K562 (cell line): ENCODE measurements at regions not wholly inside any gene's neighbourhood (a gene's known extent, or its start where the extent isn't known, plus 50 kb on each side); places are given as distances from the start of the nearest gene placed in this dataset.
A peak's percentile ranks its signal among the peaks of the same experiment; 100 is the strongest.

Experiments used
- ATAC-seq: fragments of 200-7000 bp; cut with Tn5 transposase; 3 replicates; pipeline ENCODE4 v1.9.1; 2020; ENCODE audit warnings: moderate library complexity
- BruUV-seq: library from RNA; stranded (reverse); fragments of 400-500 nt; replicated peaks from 2 replicates; lab custom pipeline; 2021; lab: Mats Ljungman, UMichigan
- CTCF ChIA-PET: fragments of 300-600 bp; formaldehyde crosslinking; extraction: SDS; loops from one replicate; lab custom pipeline; 2021; ENCODE audit warnings: low intra/inter-chr PET ratio; lab: Yijun Ruan, JAX
- POLR2A ChIA-PET: fragments of 300-600, 350-650 bp; sonication (Branson Sonifier 250); formaldehyde crosslinking; extraction: SDS; loops from one replicate; lab custom pipeline; 2021; ENCODE audit warnings: antibody characterized with exemption, inconsistent platforms; lab: Yijun Ruan, JAX
- DNase-seq, 4 experiments: peaks; one replicate each; pipeline versions ENCODE4 v3.0.0 to v3.0.0-alpha.2; 2011 to 2018; ENCODE audit warnings: low spot score in 3 of 4, mixed read lengths in 3 of 4; ENCODE audit errors: extremely low read depth in 1 of 4
- FAIRE-seq: peaks from 2 replicates; lab custom pipeline; 2011; peaks lifted over from hg19 to GRCh38; lab: Jason Lieb, UNC
- H2AFZ ChIP-seq: 2 replicates; pipeline ENCODE4 v1.6.0; 2011; ENCODE audit warnings: low read depth, low read length, control low read depth, inconsistent platforms
- H3K27ac ChIP-seq: fragments of 200-600 bp; 3 replicates; pipeline ENCODE4 v1.8.0; 2011; ENCODE audit warnings: low read depth, mild to moderate bottlenecking, control low read depth, inconsistent platforms, low read length, moderate library complexity, mixed read lengths; ENCODE audit errors: extremely low read depth
- H3K27me3 ChIP-seq, 2 experiments: fragments of 300-600 bp in 1 of 2; 2 replicates in 1 of 2; 3 replicates in 1 of 2; pipeline versions ENCODE4 v1.6.0 to v1.8.0; 2011; ENCODE audit warnings: inconsistent platforms in 2 of 2, low read length in 2 of 2, mild to moderate bottlenecking in 1 of 2, mixed read lengths in 1 of 2, moderate library complexity in 1 of 2; ENCODE audit not compliant: control insufficient read depth in 2 of 2, insufficient read depth in 2 of 2
- H3K36me3 ChIP-seq: fragments of 300-600 bp; 3 replicates; pipeline ENCODE4 v1.8.0; 2011; ENCODE audit warnings: mild to moderate bottlenecking, low read length, inconsistent platforms; ENCODE audit not compliant: control insufficient read depth, insufficient read depth
- H3K4me1 ChIP-seq, 2 experiments: fragments of 200-600 bp in 1 of 2; replicated peaks in 1 of 2; 2 replicates in 1 of 2; 3 replicates in 1 of 2; pipeline versions ENCODE4 v1.5.1 to v1.8.0; 2011; ENCODE audit warnings: inconsistent platforms in 2 of 2, low read length in 2 of 2, mild to moderate bottlenecking in 1 of 2, mixed read lengths in 1 of 2, moderate library complexity in 1 of 2; ENCODE audit not compliant: control insufficient read depth in 2 of 2, insufficient read depth in 2 of 2
- H3K4me2 ChIP-seq: 2 replicates; pipeline ENCODE4 v1.6.1; 2011; ENCODE audit warnings: low read length, control low read depth, inconsistent platforms, mixed read lengths; ENCODE audit not compliant: insufficient read depth
- H3K4me3 ChIP-seq: fragments of 200-600 bp; sonication (generic), shearing (Covaris generic); 2 replicates; pipeline ENCODE4 v1.5.1; 2016; ENCODE audit warnings: control low read depth, inconsistent platforms
- H3K79me2 ChIP-seq: fragments of 200-600 bp; 3 replicates; pipeline ENCODE4 v1.8.0; 2011; ENCODE audit warnings: low read length, inconsistent platforms; ENCODE audit not compliant: control insufficient read depth, insufficient read depth
- H3K9ac ChIP-seq, 2 experiments: 2 replicates each; pipeline versions ENCODE4 v1.6.0 to v1.6.1; 2011; ENCODE audit warnings: low read depth in 2 of 2, low read length in 2 of 2, control low read depth in 1 of 2, inconsistent platforms in 1 of 2, mild to moderate bottlenecking in 1 of 2, mixed read lengths in 1 of 2; ENCODE audit not compliant: insufficient read depth in 1 of 2
- H3K9me1 ChIP-seq: one replicate; pipeline ENCODE4 v1.6.0; 2011; ENCODE audit warnings: inconsistent platforms, mild to moderate bottlenecking, low read length, moderate library complexity; ENCODE audit not compliant: control insufficient read depth, insufficient read depth
- H3K9me3 ChIP-seq: replicated peaks from 2 replicates; pipeline ENCODE4 v1.5.1; 2011; ENCODE audit warnings: low read depth, low read length, inconsistent platforms; ENCODE audit not compliant: control insufficient read depth, insufficient read depth
- H4K20me1 ChIP-seq: replicated peaks from 2 replicates; pipeline ENCODE4 v1.6.1; 2011; ENCODE audit warnings: low read length, inconsistent platforms, mixed read lengths; ENCODE audit not compliant: control insufficient read depth, insufficient read depth
- ATF1 ChIP-seq, 2 experiments: fragments of 450-650 bp in 1 of 2; IDR thresholded peaks; 2 replicates each; pipeline ENCODE4 v1.6.1; 2016; ENCODE audit warnings: missing compliant biosample characterization in 1 of 2, missing genetic modification characterization in 1 of 2
- CAMTA2 ChIP-seq: fragments of 250-450 bp; sonication (Bioruptor Pico); conservative IDR thresholded peaks from 2 replicates; pipeline ENCODE4 v1.5.1; 2022
- CHCHD3 ChIP-seq: fragments of 250-450 bp; sonication (Bioruptor Pico); IDR thresholded peaks from 2 replicates; pipeline ENCODE4 v2.1.2; 2022; ENCODE audit warnings: mild to moderate bottlenecking
- CREB5 ChIP-seq: fragments of 250-450 bp; sonication (Bioruptor Pico); IDR thresholded peaks from 2 replicates; pipeline ENCODE4 v1.5.0; 2020; ENCODE audit warnings: mild to moderate bottlenecking
- CTBP1 ChIP-seq: fragments of 450-650 bp; IDR thresholded peaks from 2 replicates; pipeline ENCODE4 v1.6.1; 2016; ENCODE audit warnings: borderline replicate concordance
- CXXC5 ChIP-seq: fragments of 250-450 bp; sonication (Bioruptor Pico); IDR thresholded peaks from 2 replicates; pipeline ENCODE4 v1.8.0; 2022; ENCODE audit warnings: inconsistent platforms, mild to moderate bottlenecking, moderate library complexity
- ETV1 ChIP-seq: fragments of 450-650 bp; conservative IDR thresholded peaks from 2 replicates; pipeline ENCODE4 v1.6.1; 2016; ENCODE audit warnings: missing genetic modification characterization, control low read depth, low read depth, missing compliant biosample characterization
- FOSL1 ChIP-seq: fragments of 200-800 bp; sonication (Bioruptor generic); conservative IDR thresholded peaks from 2 replicates; pipeline ENCODE4 v1.6.1; 2016; ENCODE audit warnings: missing genetic modification characterization, missing compliant biosample characterization
- FUS ChIP-seq: fragments of 200-400 bp; formaldehyde crosslinking; optimal IDR thresholded peaks from 2 replicates; pipeline ENCODE3; 2017; ENCODE audit warnings: low read depth, low read length
- GATAD2A ChIP-seq: fragments of 450-650 bp; IDR thresholded peaks from 2 replicates; pipeline ENCODE4 v1.6.1; 2017
- HNRNPH1 ChIP-seq: fragments of 200-400 bp; formaldehyde crosslinking; optimal IDR thresholded peaks from 2 replicates; pipeline ENCODE3; 2017; ENCODE audit warnings: low read depth, mild to moderate bottlenecking, low read length, moderate library complexity
- JUND ChIP-seq, 2 experiments: IDR thresholded peaks; 2 replicates in 1 of 2; 3 replicates in 1 of 2; pipeline ENCODE4 v1.6.1; 2011; ENCODE audit warnings: borderline replicate concordance in 2 of 2, low read depth in 2 of 2, low read length in 2 of 2, improper control_type of control experiment in 1 of 2, missing biosample characterization in 1 of 2, missing genetic modification characterization in 1 of 2, missing genetic modification reagents in 1 of 2
- KHSRP ChIP-seq: fragments of 450-650 bp; IDR thresholded peaks from 2 replicates; pipeline ENCODE4 v1.6.1; 2017
- MCM2 ChIP-seq: fragments of 450-650 bp; IDR thresholded peaks from 2 replicates; pipeline ENCODE4 v1.6.1; 2017; ENCODE audit warnings: low read depth, mild to moderate bottlenecking
- NFIC ChIP-seq: fragments of 450-650 bp; IDR thresholded peaks from 2 replicates; pipeline ENCODE4 v1.6.1; 2017; ENCODE audit warnings: mild to moderate bottlenecking, inconsistent platforms
- RHOXF2B ChIP-seq: fragments of 250-450 bp; sonication (Bioruptor Pico); conservative IDR thresholded peaks from 2 replicates; pipeline ENCODE4 v1.5.1; 2021
- SAFB2 ChIP-seq: fragments of 200-400 bp; formaldehyde crosslinking; IDR thresholded peaks from 2 replicates; pipeline ENCODE4 v1.6.1; 2018; ENCODE audit warnings: borderline replicate concordance, low read length, low read depth, moderate library complexity; ENCODE audit not compliant: severe bottlenecking
- ZNF174 ChIP-seq: fragments of 250-450 bp; sonication (Bioruptor Pico); IDR thresholded peaks from 2 replicates; pipeline ENCODE4 v1.4.0; 2020; ENCODE audit warnings: mild to moderate bottlenecking
- WGBS: fragments of 100-300 bp; shearing (Covaris generic); methylation state at CpG from one replicate; pipeline ENCODE4 v1.1.6; 2016; ENCODE audit warnings: low coverage, mixed read lengths; ENCODE audit not compliant: insufficient coverage; ENCODE audit errors: missing lambda C conversion rate; 5-methylcytosine and 5-hydroxymethylcytosine counted together
- in situ Hi-C: fragments of 300-500 bp; cut with MboI; formaldehyde crosslinking; loops from 4 replicates; pipeline ENCODE4 v1.15.0; 2018; ENCODE audit warnings: inconsistent platforms, mixed read lengths
- intact Hi-C: fragments of 100-400 bp; cut with micrococcal nuclease; formaldehyde crosslinking; loops from 2 replicates; pipeline ENCODE4 v1.14.2; 2022

GRCh38 chr2:105688946-105689345, 55.8 kb upstream of the NCK2 start:
- TF ChIP-seq NFIC (peak; percentile 73), RHOXF2B (CRISPR knock-in tag) (no peak), CAMTA2 (CRISPR knock-in tag) (no peak), CHCHD3 (CRISPR knock-in tag) (no peak), HNRNPH1 (no peak)
- TF ChIP-seq, all 486 proteins: peak for 1
- no peak for ATAC-seq
- Histone ChIP-seq H3K27me3 (0 out of 5 replicates have a peak, but pooled peaks cover 0 to 2% of the 10 kb centered on the region in 2 experiments), H3K79me2 (no peaks in the 10 kb centered on the region), H3K4me2 (no peak overlapping the region), H3K9me3 (no peaks in the 10 kb centered on the region), H3K4me3 (no peak overlapping the region), H4K20me1 (no peaks in the 10 kb centered on the region), H3K4me1 (no peaks in the 10 kb centered on the region), H3K9ac (no peak overlapping the region), H3K27ac (no peak overlapping the region), H3K36me3 (no peaks in the 10 kb centered on the region), H2AFZ (no peak overlapping the region), H3K9me1 (no peaks in the 10 kb centered on the region)
- in situ Hi-C loops (no loop called here), intact Hi-C loops (no loop called here)
- FAIRE-seq, result no peak
- ChIA-PET CTCF (no interaction called here), POLR2A (interaction anchor here (2.7 kb wide), 1 partner anchor 11 kb away, joined by 9 read pairs; no protein-coding TSS in a partner anchor)
- BruUV-seq, result no TSS peak
- DNase-seq, result no peak
- WGBS, result 46% methylated on average over 12 of the region's 13 CpGs

GRCh38 chr2:105686588-105686987, 58.1 kb upstream of the NCK2 start:
- Histone ChIP-seq H3K79me2 (no peaks in the 10 kb centered on the region), H3K4me3 (no peak overlapping the region), H3K27ac (no peak overlapping the region), H3K4me2 (no peak overlapping the region), H2AFZ (no peak overlapping the region), H3K9ac (no peak overlapping the region), H3K9me3 (no peaks in the 10 kb centered on the region), H3K27me3 (no peaks in the 10 kb centered on the region), H3K4me1 (no peaks in the 10 kb centered on the region), H3K9me1 (no peaks in the 10 kb centered on the region), H3K36me3 (no peaks in the 10 kb centered on the region), H4K20me1 (no peaks in the 10 kb centered on the region)
- TF ChIP-seq FOSL1 (tag) (peak; percentile 63), FUS (no peak), SAFB2 (no peak), CREB5 (CRISPR knock-in tag) (no peak), GATAD2A (no peak), ETV1 (no peak), CTBP1 (no peak), MCM2 (no peak), ATF1 (CRISPR knock-in tag; IDR thresholded peaks at IDR 0.05) (no peak), ATF1 (tag; IDR thresholded peaks at IDR 0.05) (peak; percentile 57), KHSRP (no peak), CXXC5 (CRISPR knock-in tag) (no peak), ZNF174 (CRISPR knock-in tag) (no peak), JUND (IDR thresholded peaks at IDR 0.05; ENCODE audit: borderline replicate concordance, low read depth, low read length) (peak; percentile 28; the same call in 1 of the 2 replicates), JUND (tag; IDR thresholded peaks at IDR 0.05; ENCODE audit: borderline replicate concordance, low read depth, low read length) (no peak)
- intact Hi-C loops, result no loop called here
- in situ Hi-C loops, result no loop called here
- CTCF ChIA-PET, result no interaction called here
- ATAC-seq (no peak), DNase-seq (no peak), FAIRE-seq (peak; percentile 32)
- WGBS, result 22% methylated on average over 5 of the region's 5 CpGs
- POLR2A ChIA-PET, result interaction anchor here (0.5 to 2.7 kb wide), 3 partner anchors 12 to 113 kb away, joined by 3 to 9 read pairs (median 3); no protein-coding TSS in a partner anchor
- BruUV-seq, result no TSS peak
